Neural cell (in vitro differentiated cells): ENCODE measurements at regions not wholly inside any gene's neighbourhood (a gene's known extent, or its start where the extent isn't known, plus 50 kb on each side); places are given as distances from the start of the nearest gene placed in this dataset.

ENCODE experiments used
- H2AFZ ChIP-seq: fragments of 200-600, 300-800 bp; sonication (generic), shearing (Covaris generic); 2 replicates; pipeline ENCODE4 v1.6.0; 2014; ENCODE audit warnings: low read depth, mild to moderate bottlenecking, antibody characterized with exemption, low read length, moderate library complexity
- H3F3A ChIP-seq: fragments of 200-600 bp; shearing (Covaris generic); 2 replicates; pipeline ENCODE4 v1.6.1; 2016; ENCODE audit warnings: mild to moderate bottlenecking, moderate library complexity, mixed read lengths, antibody characterized with exemption, low read length; ENCODE audit not compliant: insufficient read depth, poor library complexity, severe bottlenecking
- H3K27ac ChIP-seq: fragments of 200-600, 300-800 bp; sonication (generic), shearing (Covaris generic); 2 replicates; pipeline ENCODE4 v1.5.1; 2014; ENCODE audit warnings: mild to moderate bottlenecking, low read length, moderate library complexity
- H3K27me3 ChIP-seq: fragments of 300-800, 200-600 bp; sonication (generic), shearing (Covaris generic); 2 replicates; pipeline ENCODE4 v1.6.0; 2014; ENCODE audit warnings: mild to moderate bottlenecking, low read depth, low read length, moderate library complexity; ENCODE audit not compliant: insufficient read depth
- H3K36me3 ChIP-seq: fragments of 300-800, 200-600 bp; sonication (generic), shearing (Covaris generic); 2 replicates; pipeline ENCODE4 v1.5.1; 2014; ENCODE audit warnings: mild to moderate bottlenecking, antibody characterized with exemption, low read length, moderate library complexity; ENCODE audit not compliant: insufficient read depth
- H3K4me2 ChIP-seq: fragments of 300-800, 200-600 bp; sonication (generic), shearing (Covaris generic); 2 replicates; pipeline ENCODE4 v1.6.0; 2014; ENCODE audit warnings: mild to moderate bottlenecking, low read length
- H3K4me3 ChIP-seq: fragments of 300-800, 200-600 bp; sonication (generic), shearing (Covaris generic); 2 replicates; pipeline ENCODE4 v1.5.1; 2014; ENCODE audit warnings: mild to moderate bottlenecking, low read length, moderate library complexity
- H3K79me2 ChIP-seq: fragments of 200-600 bp; shearing (Covaris generic); replicated peaks from 2 replicates; pipeline ENCODE4 v1.6.0; 2014; ENCODE audit warnings: mild to moderate bottlenecking, low read length, moderate library complexity; ENCODE audit not compliant: insufficient read depth
- H3K9ac ChIP-seq: fragments of 300-800, 200-600 bp; sonication (generic), shearing (Covaris generic); 2 replicates; pipeline ENCODE4 v1.6.1; 2016; ENCODE audit warnings: mild to moderate bottlenecking, low read length, mixed read lengths
- H3K9me2 ChIP-seq: fragments of 200-600 bp; shearing (Covaris generic); 2 replicates; pipeline ENCODE4 v1.6.1; 2016; ENCODE audit warnings: mild to moderate bottlenecking, low read length, mixed read lengths; ENCODE audit not compliant: insufficient read depth
- H3K9me3 ChIP-seq: fragments of 200-600, 300-800 bp; sonication (generic), shearing (Covaris generic); 2 replicates; pipeline ENCODE4 v1.6.1; 2016; ENCODE audit warnings: mild to moderate bottlenecking, mixed run types, low read length, moderate library complexity, mixed read lengths
- H4K20me1 ChIP-seq: fragments of 200-600 bp; shearing (Covaris generic); 2 replicates; pipeline ENCODE4 v1.6.1; 2016; ENCODE audit warnings: mild to moderate bottlenecking, mixed run types; ENCODE audit not compliant: insufficient read depth
- EP300 ChIP-seq: fragments of 450-650 bp; conservative IDR thresholded peaks from 2 replicates; pipeline ENCODE4 v1.6.1; 2014; ENCODE audit warnings: antibody characterized with exemption, mild to moderate bottlenecking, moderate library complexity; ENCODE audit not compliant: poor library complexity, severe bottlenecking
- EZH2 ChIP-seq: fragments of 200-600, 300-800 bp; shearing (Covaris generic), sonication (generic); IDR thresholded peaks from 2 replicates; pipeline ENCODE4 v1.6.1; 2014; ENCODE audit warnings: antibody characterized with exemption, low read length, borderline replicate concordance, mild to moderate bottlenecking; ENCODE audit not compliant: insufficient read depth, poor library complexity, severe bottlenecking
- MXI1 ChIP-seq: fragments of 450-650 bp; conservative IDR thresholded peaks from 2 replicates; pipeline ENCODE4 v1.6.1; 2014; ENCODE audit warnings: antibody characterized with exemption, mild to moderate bottlenecking; ENCODE audit not compliant: poor library complexity, severe bottlenecking
- POLR2AphosphoS5 ChIP-seq: IDR thresholded peaks from 2 replicates; pipeline ENCODE4 v1.6.1; 2012
- RAD21 ChIP-seq: fragments of 450-650 bp; conservative IDR thresholded peaks from 2 replicates; pipeline ENCODE4 v1.6.1; 2014; ENCODE audit warnings: antibody characterized with exemption, mild to moderate bottlenecking, moderate library complexity
- SMC3 ChIP-seq: fragments of 450-650 bp; conservative IDR thresholded peaks from 2 replicates; pipeline ENCODE4 v1.6.1; 2014; ENCODE audit warnings: antibody characterized with exemption, mild to moderate bottlenecking, moderate library complexity; ENCODE audit not compliant: poor library complexity
- TAF1 ChIP-seq: IDR thresholded peaks from 2 replicates; pipeline ENCODE4 v1.6.1; 2012; ENCODE audit warnings: low read depth
- TF ChIP-seq, protein P1 (sequence below): IDR thresholded peaks from 2 replicates; pipeline ENCODE4 v1.6.1; 2012; ENCODE audit warnings: borderline replicate concordance
- TF ChIP-seq, protein P2 (sequence below): fragments of 450-650 bp; IDR thresholded peaks from 2 replicates; pipeline ENCODE4 v1.5.1; 2014; ENCODE audit warnings: antibody characterized with exemption, mild to moderate bottlenecking, moderate library complexity; ENCODE audit not compliant: poor library complexity, severe bottlenecking

DNA sequence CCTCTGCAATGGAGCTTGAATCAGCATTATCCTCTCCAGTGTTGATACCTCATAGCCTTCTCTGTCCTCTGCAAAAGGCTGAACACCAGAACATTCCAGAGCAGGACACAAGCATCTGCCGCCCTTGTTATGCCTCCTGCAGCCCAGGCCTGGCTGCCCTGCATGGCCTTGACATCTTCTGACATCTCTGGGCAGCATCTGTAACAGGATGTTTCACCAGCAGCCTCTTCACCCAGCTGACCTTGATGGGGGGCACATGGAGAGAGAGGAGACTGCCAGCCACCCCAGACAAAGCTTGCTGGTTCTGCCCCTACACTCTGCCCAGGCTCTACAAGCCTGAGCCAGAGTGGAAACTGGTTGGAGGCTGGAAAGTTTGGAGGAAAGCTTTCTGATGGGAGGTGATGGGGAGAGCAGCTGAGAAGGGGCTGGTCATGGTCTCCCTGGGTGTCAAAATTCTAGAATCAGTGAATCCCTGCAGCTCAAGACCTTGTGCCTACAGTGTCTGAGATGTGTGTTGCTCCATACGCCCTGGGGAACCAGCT is 145.1 kb downstream of the MRPL14 start:
- H3K4me2 ChIP-seq: no peak overlapping the region
- H3K79me2 ChIP-seq: no peaks in the 10 kb centered on the region
- no peak overlapping the region for H2AFZ ChIP-seq
- no peaks in the 10 kb centered on the region for H3K9me2 ChIP-seq
- no peak overlapping the region for H3K27ac ChIP-seq
- H4K20me1 ChIP-seq: no peaks in the 10 kb centered on the region
- TF ChIP-seq, protein P1, sequence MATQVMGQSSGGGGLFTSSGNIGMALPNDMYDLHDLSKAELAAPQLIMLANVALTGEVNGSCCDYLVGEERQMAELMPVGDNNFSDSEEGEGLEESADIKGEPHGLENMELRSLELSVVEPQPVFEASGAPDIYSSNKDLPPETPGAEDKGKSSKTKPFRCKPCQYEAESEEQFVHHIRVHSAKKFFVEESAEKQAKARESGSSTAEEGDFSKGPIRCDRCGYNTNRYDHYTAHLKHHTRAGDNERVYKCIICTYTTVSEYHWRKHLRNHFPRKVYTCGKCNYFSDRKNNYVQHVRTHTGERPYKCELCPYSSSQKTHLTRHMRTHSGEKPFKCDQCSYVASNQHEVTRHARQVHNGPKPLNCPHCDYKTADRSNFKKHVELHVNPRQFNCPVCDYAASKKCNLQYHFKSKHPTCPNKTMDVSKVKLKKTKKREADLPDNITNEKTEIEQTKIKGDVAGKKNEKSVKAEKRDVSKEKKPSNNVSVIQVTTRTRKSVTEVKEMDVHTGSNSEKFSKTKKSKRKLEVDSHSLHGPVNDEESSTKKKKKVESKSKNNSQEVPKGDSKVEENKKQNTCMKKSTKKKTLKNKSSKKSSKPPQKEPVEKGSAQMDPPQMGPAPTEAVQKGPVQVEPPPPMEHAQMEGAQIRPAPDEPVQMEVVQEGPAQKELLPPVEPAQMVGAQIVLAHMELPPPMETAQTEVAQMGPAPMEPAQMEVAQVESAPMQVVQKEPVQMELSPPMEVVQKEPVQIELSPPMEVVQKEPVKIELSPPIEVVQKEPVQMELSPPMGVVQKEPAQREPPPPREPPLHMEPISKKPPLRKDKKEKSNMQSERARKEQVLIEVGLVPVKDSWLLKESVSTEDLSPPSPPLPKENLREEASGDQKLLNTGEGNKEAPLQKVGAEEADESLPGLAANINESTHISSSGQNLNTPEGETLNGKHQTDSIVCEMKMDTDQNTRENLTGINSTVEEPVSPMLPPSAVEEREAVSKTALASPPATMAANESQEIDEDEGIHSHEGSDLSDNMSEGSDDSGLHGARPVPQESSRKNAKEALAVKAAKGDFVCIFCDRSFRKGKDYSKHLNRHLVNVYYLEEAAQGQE: no peak
- TF ChIP-seq MXI1: no peak
- no peak for TF ChIP-seq SMC3
- no peak for TF ChIP-seq RAD21
- TF ChIP-seq, protein P2, sequence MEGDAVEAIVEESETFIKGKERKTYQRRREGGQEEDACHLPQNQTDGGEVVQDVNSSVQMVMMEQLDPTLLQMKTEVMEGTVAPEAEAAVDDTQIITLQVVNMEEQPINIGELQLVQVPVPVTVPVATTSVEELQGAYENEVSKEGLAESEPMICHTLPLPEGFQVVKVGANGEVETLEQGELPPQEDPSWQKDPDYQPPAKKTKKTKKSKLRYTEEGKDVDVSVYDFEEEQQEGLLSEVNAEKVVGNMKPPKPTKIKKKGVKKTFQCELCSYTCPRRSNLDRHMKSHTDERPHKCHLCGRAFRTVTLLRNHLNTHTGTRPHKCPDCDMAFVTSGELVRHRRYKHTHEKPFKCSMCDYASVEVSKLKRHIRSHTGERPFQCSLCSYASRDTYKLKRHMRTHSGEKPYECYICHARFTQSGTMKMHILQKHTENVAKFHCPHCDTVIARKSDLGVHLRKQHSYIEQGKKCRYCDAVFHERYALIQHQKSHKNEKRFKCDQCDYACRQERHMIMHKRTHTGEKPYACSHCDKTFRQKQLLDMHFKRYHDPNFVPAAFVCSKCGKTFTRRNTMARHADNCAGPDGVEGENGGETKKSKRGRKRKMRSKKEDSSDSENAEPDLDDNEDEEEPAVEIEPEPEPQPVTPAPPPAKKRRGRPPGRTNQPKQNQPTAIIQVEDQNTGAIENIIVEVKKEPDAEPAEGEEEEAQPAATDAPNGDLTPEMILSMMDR: no peak
- TF ChIP-seq EZH2: no peak
- TF ChIP-seq EP300: no peak
- TF ChIP-seq TAF1: no peak
- no peak for TF ChIP-seq POLR2AphosphoS5
- no peaks in the 10 kb centered on the region for H3K36me3 ChIP-seq
- no peaks in the 10 kb centered on the region for H3F3A ChIP-seq
- no peaks in the 10 kb centered on the region for H3K27me3 ChIP-seq
- no peak overlapping the region for H3K4me3 ChIP-seq
- no peaks in the 10 kb centered on the region for H3K9me3 ChIP-seq
- H3K9ac ChIP-seq: no peak overlapping the region

DNA sequence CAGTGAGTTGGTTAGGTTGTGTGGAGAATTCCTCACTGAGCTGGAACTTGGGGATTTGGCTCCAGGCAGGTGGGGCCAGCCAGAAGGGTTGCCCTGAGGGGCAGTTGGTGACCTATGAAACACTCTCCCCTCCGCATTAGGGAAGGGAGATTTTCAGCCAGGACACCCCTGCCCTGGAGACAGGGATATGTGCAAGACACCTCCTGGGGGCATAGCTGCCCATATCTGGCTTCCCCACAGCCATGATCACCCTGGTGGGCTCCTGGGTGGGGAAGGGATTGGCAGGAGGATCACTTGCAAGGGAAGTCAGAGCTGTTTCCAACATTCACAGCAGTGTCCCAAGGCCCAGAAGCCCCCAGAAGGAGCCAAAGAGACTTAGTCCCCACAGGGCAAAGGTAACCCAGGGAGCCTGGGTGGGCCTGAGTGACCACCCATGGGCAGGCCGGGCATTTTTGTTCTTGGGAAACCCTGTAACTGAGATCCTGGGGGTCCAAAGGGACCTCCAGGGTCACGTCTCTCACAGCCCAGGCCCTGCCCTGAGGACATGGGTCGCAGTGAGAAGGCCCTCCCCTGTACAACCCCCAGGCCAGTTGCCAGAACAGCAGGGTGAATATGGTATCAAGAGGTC is 145.8 kb downstream of the MRPL14 start:
- Histone ChIP-seq H3K27me3 (no peaks in the 10 kb centered on the region), H3K27ac (no peak overlapping the region), H3F3A (no peaks in the 10 kb centered on the region), H3K9me2 (no peaks in the 10 kb centered on the region), H3K79me2 (no peaks in the 10 kb centered on the region), H3K4me2 (no peak overlapping the region), H4K20me1 (no peaks in the 10 kb centered on the region), H3K36me3 (no peaks in the 10 kb centered on the region), H3K4me3 (no peak overlapping the region), H2AFZ (no peak overlapping the region), H3K9ac (no peak overlapping the region), H3K9me3 (no peaks in the 10 kb centered on the region)
- TF ChIP-seq, protein P2: no peak
- TF ChIP-seq MXI1 (no peak), EP300 (no peak)
